ENCODE measurements at regions not wholly inside any gene's neighbourhood (a gene's known extent, or its start where the extent isn't known, plus 50 kb on each side); places are given as distances from the start of the nearest gene placed in this dataset.
A peak's percentile ranks its signal among the peaks of the same experiment; 100 is the strongest.
"Not testable (repeated sequence)": the region's sequence is repeated elsewhere in the genome, so short reads cannot be mapped to it uniquely, and the experiment has no call there.

GRCh38 chr3:194867270-194867983, 181.7 kb downstream of the FAM43A start:
- DNase-seq (ENCODE audit: low read depth), result no peak

GRCh38 chr3:194868831-194869230, 183.1 kb downstream of the FAM43A start:
- no peak for DNase-seq (ENCODE audit: low read depth)

- DNase-seq (ENCODE audit: low read depth), result peak; percentile 56
Measured at GRCh38 chr3:194869482-194870169, 183.9 kb downstream of the FAM43A start.

GRCh38 chr3:194870394-194871110, 184.9 kb downstream of the FAM43A start:
- DNase-seq (ENCODE audit: low read depth), result no peak

- peak; percentile 53 for DNase-seq (ENCODE audit: low read depth)
Measured at GRCh38 chr3:194871143-194871863, 185.6 kb downstream of the FAM43A start.

- DNase-seq (ENCODE audit: low read depth), result peak; percentile 56
Measured at GRCh38 chr3:194871864-194872668, 186.4 kb downstream of the FAM43A start.

GRCh38 chr3:194872669-194872977, 186.9 kb downstream of the FAM43A start:
- DNase-seq (ENCODE audit: low read depth), result peak; percentile 58

- not testable (repeated sequence) for DNase-seq (ENCODE audit: low read depth)
Measured at GRCh38 chr3:194873474-194873873, 187.8 kb downstream of the FAM43A start.

- no peak for DNase-seq (ENCODE audit: low read depth)
Measured at GRCh38 chr3:194874206-194874605, 188.5 kb downstream of the FAM43A start.

GRCh38 chr3:194874783-194875182, 189.1 kb downstream of the FAM43A start:
- no peak for DNase-seq (ENCODE audit: low read depth)

GRCh38 chr3:194875581-194876402, 190.1 kb downstream of the FAM43A start:
- DNase-seq (ENCODE audit: low read depth), result no peak

GRCh38 chr3:194876403-194877095, 190.9 kb downstream of the FAM43A start:
- DNase-seq (ENCODE audit: low read depth), result no peak

GRCh38 chr3:194877291-194878119, 191.8 kb downstream of the FAM43A start:
- no peak for DNase-seq (ENCODE audit: low read depth)

GRCh38 chr3:194879126-194879877, 193.6 kb downstream of the FAM43A start:
- DNase-seq (ENCODE audit: low read depth), result no peak

GRCh38 chr3:194879991-194880939, 194.6 kb downstream of the FAM43A start:
- no peak for DNase-seq (ENCODE audit: low read depth)

GRCh38 chr3:194880940-194881925, 195.6 kb downstream of the FAM43A start:
- DNase-seq (ENCODE audit: low read depth), result no peak
